ENCODE measurements at regions not wholly inside any gene's neighbourhood (a gene's known extent, or its start where the extent isn't known, plus 50 kb on each side); places are given as distances from the start of the nearest gene placed in this dataset.
A peak's percentile ranks its signal among the peaks of the same experiment; 100 is the strongest.
"Not testable (repeated sequence)": the region's sequence is repeated elsewhere in the genome, so short reads cannot be mapped to it uniquely, and the experiment has no call there.

DNA sequence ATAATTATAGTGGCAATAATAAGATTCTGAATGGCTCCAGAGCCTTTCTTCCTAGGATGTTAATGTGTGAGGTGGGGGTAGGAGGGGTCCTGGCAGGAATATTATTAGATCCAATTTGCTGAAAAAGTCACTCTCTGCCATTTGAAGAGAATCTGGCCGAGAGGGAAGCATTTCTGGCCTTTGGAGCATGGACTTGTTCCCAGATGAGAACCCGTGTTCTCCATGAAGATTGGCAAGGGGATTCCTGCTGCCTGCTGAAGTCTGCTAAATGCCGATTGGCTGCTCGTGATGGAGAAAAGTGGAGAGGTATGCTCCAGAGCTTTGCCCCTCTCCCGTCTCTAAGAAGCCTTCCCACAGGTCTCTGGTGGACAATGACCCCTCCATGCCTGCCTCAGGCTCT lies 135.6 kb downstream of the TRIM43 start:
- not testable (repeated sequence) for DNase-seq (ENCODE audit: low read depth in 2 of 2)

DNA sequence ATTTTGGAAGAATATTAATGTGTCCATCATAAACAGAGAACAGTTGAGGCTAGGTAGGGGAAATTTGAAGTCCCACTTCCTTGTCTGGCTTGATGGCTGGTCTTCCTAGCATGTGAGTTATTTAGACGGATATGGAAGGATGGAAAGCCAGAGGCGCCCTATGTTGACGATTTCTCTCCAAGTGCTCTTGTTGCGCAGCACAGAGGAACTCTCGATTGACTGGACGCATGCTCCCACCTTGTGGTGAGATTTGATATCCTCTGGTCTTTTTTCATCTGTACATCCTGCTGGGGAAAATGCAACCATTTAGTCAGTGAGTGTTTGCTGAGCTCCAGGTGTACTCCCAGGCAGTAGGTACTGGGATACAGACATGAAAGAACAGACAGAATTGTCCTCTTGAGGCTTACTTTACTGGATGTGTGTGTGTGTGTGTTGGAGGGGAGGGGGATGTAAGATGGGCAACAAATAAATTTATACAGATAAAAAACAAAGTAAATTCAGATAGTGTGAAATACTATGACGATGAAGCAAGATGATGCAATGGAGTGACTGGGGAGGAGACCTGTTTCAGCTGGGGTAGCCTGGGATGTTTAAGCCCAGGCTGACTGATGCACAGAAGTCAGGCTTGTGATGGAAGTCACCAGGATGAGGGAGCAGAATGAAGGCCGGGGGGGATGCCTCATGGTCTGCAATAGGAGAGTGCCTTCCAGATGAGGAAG lies 137.2 kb downstream of the TRIM43 start:
- DNase-seq (ENCODE audit: low read depth in 2 of 2): peak; percentile 4 to 7

- DNase-seq (ENCODE audit: low read depth in 2 of 2): no peak
Measured at GRCh38 chr2:95729597-95729955, 137.8 kb downstream of the TRIM43 start.

- DNase-seq (ENCODE audit: low read depth in 2 of 2): no peak
Measured at GRCh38 chr2:95730813-95731212, 139.0 kb downstream of the TRIM43 start.

DNA sequence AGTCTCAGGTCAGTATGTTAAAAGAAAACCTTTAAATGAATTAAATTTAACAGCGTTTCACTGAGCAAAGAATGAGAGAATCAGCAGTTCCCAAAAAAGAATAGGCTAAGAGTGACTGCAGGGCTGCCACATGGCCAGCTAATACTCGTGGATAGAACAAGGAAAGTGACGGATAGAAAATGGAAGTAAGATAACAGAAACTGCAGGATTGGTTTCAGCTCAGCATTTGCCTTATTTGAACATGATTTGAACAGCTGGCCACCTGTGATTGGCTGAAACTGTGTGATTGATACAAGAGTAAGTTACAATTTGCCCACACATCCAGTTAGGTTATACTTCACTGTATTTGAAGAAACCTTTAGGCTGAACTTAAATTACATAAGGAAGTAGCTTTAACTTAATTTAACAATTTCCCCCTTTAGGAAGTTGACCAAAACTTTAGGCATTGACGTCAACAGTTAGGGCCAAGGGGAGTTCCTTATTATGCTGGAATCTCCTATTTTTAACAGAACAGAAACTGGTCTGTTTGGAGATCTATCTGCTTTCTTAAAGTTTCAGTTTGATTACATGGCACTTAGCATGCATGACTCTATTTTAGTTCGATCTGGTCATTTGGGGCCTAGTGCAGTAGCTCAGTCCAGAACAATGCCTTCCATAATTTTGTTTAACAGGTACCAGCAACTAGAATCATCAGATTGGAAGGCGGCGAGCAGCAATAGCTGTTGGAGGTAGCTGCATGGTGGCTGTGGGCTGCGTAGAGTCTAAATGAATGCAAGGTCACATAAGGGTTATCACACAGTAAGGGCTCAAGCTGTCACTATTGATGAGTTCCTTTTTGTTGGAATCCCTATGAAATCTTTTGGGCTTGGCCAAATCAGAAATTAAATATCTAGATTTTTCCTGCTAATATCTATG lies 143.4 kb downstream of the TRIM43 start:
- no peak for DNase-seq (ENCODE audit: low read depth in 2 of 2)

DNA sequence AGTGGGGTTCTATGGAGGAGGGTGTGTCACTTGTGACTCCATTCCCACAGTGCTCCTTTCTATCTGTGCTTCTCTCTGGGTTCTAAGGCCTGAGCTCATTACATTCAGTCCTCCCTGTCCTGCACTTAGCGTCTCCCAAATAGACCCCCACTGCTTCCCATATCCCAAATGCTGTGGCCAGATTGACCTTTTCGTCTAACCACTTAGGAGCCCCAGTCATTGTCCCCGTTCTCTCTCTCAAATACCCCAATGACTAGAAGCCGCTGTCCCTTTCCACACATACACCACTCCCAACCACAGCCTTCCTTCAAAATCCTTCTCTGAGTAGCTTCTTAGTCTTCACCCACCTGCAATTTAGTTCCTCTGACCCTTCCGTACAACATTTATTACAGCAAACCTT lies 146.5 kb downstream of the TRIM43 start:
- DNase-seq (ENCODE audit: low read depth in 2 of 2): no peak

- DNase-seq (ENCODE audit: low read depth in 2 of 2): not testable (repeated sequence)
Measured at GRCh38 chr2:95752126-95752525, 160.3 kb downstream of the TRIM43 start.

DNA sequence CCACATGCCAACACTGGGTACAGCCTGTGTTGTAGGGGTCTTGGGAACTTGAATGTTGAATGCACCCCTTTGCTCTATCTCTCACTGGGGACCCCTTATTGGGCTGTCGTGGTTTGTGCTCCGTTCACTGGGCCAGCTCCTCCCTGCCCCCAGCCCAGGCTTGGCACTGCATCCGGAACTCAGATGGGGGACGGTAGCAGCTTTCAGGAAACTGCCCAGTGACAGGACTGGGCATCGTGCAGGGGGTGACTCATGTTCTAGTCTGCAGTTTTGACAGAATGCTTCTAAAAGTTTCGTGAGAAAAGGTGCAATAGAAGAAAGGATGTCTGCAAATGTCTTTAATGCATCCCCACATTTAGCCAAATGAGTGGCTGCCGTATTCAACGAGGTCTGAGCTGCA lies 162.0 kb downstream of the TRIM43 start:
- not testable (repeated sequence) for DNase-seq (ENCODE audit: low read depth in 2 of 2)

DNA sequence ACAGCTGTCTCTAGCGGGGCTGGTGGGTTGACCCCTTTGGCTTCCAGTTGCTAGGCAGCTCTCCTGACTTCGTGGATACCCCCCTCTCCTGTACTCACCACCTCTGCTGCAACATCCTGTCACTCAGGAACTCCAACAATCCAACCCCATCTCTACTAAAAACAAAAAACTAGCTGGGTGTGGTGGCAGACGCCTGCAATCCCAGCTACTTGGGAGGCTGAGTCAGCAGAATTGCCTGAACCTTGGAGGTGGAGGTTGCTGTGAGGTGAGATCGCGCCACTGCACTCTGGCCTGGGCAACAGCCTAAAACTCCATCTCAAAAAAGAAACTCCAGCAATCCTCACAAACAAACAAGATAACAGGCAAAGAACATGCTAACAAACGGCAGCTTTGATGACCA lies 162.4 kb downstream of the TRIM43 start:
- not testable (repeated sequence) for DNase-seq (ENCODE audit: low read depth in 2 of 2)

DNA sequence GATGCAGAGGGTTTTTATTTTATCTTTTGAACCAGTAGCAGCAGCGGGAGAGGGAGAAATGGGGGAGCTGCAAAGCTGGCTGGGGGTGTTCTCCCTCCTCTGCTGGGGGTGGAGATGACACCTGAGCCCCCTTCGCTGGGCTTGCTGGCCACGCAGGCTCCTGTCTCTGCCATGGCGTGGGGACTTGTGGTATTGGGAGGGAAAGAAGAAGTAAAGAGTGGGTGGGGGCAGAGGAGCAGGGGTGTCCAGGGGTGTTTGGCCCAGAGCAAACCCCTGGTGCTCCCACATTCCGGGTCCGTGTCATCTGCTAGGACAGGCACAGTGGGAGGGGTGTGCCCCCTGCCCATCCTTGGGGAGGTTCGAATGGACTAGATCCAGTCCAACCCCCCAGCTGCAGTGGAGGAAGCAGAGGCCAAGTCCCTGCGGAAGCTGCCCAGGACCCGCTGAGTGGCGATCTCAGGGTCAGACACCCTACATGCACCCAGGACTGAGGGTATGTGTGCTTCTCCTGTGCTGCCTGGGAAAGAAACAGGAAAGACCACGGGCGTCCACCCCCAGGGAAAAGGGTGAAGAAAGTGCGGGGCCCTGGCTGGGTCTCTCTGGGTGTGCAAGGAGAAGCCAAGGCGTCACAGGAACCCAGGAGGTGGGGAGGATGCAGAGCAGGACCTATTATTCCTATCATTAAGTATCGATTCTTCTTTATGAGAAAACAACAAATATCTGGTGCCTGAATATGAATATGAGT lies 163.2 kb downstream of the TRIM43 start:
- not testable (repeated sequence) for DNase-seq (ENCODE audit: low read depth in 2 of 2)

- DNase-seq (ENCODE audit: low read depth in 2 of 2): not testable (repeated sequence)
Measured at GRCh38 chr2:95755956-95756669, 164.3 kb downstream of the TRIM43 start.

GRCh38 chr2:95757988-95758387 lies 166.2 kb downstream of the TRIM43 start:
- DNase-seq (ENCODE audit: low read depth in 2 of 2): no peak

DNA sequence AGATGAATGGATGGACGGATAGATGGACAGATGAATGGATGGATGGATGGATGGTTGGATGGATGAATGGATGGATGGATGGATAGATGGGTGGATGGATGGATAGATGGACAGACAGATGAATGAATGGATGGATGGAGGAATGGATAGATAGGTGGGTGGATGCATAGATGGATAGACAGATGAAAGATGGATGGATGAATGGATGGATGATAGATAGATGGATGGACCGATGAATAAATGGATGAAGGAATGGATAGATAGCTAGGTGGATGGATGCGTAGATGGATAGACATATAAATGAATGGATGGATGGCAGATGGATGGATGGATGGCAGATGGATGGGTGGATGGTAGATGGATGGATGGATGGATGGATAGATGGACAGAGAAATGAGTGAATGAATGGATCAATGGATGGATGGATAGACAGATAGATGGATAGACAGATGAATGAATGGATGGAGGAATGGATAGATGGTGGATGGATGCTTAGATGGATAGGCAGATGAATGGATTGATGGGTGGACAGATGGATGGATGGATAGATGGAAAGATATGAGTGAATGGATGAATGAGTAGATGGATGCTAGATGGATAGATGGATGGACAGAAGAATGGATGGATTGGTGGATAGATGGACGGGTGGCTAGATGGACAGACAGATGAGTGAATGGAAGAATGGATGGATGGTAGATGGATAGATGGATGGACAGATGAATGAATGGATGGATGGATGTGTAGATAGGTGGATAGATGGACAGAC lies 167.9 kb downstream of the TRIM43 start:
- DNase-seq (ENCODE audit: low read depth in 2 of 2): no peak

DNA sequence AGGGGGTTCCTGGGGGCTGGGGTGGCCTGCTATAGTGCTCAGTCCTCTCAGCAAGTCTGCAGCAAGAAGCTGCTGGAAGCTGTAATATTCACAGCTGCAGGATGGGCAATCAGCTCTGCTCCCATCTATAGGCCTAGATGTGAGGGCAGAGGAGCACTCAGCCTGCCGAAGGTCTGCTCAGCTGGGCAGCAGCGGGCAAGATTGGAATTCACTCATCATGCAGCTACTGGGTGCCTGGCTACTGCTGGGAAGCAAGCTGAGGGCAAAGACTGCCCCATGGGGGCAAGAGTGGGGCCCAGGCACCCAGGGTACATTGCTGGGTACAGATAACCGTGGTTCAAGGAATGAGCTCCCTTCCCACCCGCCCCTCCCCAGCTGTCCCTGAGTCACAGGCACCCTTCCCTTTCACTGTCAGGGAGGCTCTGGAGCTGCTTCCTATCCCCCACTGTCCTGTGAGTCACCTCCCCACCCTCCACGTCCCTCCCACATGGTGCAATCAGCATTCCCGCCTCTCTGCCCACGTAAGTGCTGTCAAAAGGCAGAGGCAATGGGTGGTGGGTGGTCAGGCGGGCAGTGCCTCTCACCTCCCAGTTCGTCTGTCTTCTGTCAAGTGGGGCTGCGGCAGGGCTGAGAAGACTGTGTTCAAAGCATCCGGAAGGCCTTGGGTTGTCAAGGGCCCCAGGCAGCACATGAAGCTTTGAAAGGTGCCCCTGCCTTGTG lies 169.2 kb downstream of the TRIM43 start:
- DNase-seq (ENCODE audit: low read depth in 2 of 2): no peak

DNA sequence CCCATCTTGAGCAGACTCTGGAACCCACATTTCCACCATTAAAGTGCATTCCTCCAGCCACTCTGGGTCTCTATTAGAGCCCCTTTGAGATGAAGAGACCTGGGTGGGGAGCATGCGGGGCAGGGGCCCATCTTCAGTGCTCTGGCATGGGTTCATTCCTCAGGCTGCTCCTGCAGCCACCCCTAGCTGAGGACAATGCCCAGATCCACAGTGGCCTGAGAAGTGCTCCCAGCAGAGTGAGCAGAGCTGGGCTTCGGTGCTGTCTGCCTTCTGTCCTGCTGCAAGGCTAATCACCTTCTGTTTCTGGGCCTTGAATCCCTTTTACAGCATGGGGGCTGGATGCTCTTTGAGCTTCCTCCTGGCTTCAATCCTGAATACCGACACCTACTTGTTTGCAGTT lies 169.8 kb downstream of the TRIM43 start:
- DNase-seq (ENCODE audit: low read depth in 2 of 2): no peak

DNA sequence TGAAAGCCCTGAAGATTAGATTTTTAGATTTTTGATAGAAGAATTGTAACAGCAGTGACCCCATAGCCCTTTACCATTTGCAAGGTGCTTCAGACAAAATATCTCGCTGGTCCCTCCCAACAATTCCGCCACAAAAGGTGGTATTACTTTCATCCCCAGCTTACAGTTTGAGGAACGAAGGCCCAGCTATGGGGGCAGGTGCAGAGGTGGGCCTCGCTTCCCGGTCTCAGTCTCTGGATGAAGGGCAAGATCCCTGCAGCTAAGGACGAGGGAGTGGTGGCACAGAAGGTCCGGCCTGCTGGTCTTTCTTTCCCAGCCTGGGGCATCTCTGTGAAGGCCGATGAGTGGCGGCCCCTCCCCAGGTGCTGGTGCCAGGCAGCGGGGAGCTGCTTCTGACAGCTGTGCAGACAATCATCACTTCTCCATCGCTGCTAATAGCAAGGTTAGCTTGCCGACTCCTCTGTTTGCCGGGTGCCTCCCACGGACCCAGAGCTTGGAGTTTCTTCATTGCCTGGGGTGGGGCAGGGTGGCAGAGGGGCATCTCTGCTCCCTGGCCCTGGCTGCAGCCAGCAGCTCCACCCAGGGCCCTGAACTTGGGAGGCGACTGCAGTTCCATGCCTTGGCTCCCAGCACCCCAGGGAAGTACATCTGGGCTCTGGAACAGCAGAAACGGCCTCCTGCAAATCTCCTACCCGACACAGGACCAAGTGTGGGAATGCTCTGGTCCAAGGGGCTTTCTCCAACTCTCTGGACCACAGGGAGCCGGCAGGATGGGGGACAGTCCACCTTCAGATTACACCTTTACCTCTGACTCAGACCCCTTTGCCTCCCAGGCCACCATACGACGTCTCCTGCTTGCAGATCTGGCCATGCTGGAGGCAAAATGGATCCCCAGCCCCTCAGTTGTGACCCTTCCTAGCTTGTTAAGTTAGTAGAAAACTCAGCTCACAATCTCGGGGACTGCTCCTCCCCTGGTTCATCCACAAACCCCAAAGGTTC lies 170.5 kb downstream of the TRIM43 start:
- DNase-seq (ENCODE audit: low read depth in 2 of 2): not testable (repeated sequence)

DNA sequence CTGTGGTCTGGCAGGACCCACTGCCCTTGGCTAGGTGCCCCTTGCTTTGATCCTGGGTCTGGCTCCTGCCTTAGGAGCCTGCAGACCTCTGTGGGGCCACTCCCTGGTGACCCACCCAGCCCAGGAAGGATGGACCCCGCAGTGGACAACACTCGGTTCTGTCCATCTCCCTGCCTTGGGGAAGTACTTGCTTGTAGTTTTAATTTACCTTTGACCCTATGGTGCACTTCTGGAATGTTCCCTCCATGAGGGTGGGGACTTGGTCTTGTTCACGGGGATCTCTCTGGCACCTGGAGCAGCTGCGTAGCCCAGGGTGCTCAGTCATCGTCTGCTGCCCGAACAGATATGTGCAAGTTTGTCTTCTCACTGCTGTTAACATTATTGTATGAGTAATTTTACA lies 171.3 kb downstream of the TRIM43 start:
- DNase-seq (ENCODE audit: low read depth in 2 of 2): not testable (repeated sequence)

- DNase-seq (ENCODE audit: low read depth in 2 of 2): not testable (repeated sequence)
Measured at GRCh38 chr2:95764966-95765365, 173.2 kb downstream of the TRIM43 start.

All from activated CD4-positive, alpha-beta T cell treated with anti-CD3 and anti-CD28 coated beads for 24 hours (primary cell).